HL-60 (cell line): ENCODE measurements at regions not wholly inside any gene's neighbourhood (a gene's known extent, or its start where the extent isn't known, plus 50 kb on each side); places are given as distances from the start of the nearest gene placed in this dataset.

Experiments
- DNase-seq, 2 experiments: peaks; one replicate each; pipeline ENCODE4 v3.0.0-alpha.2; 2010 to 2020; ENCODE audit warnings: low read depth in 1 of 2, low spot score in 1 of 2
- H3K27ac ChIP-seq: fragments of 250-450 bp; sonication (Bioruptor Pico); replicated peaks from 2 replicates; pipeline ENCODE4 v1.5.1; 2020; ENCODE audit warnings: mild to moderate bottlenecking, moderate library complexity
- H3K27me3 ChIP-seq: fragments of 250-450 bp; sonication (Bioruptor Pico); 2 replicates; pipeline ENCODE4 v1.5.1; 2021; ENCODE audit warnings: mild to moderate bottlenecking, moderate library complexity; ENCODE audit not compliant: insufficient read depth, poor library complexity, severe bottlenecking
- H3K4me3 ChIP-seq: replicated peaks from 2 replicates; pipeline ENCODE4 v1.5.1; 2011; ENCODE audit warnings: mild to moderate bottlenecking, control low read depth, low read length; ENCODE audit not compliant: insufficient read depth
- GABPA ChIP-seq: IDR thresholded peaks from 2 replicates; pipeline ENCODE4 v1.6.1; 2012; ENCODE audit warnings: low read depth
- POLR2AphosphoS5 ChIP-seq: IDR thresholded peaks from 2 replicates; pipeline ENCODE4 v1.6.1; 2012; ENCODE audit warnings: low read depth
- SPI1 ChIP-seq: IDR thresholded peaks from 2 replicates; pipeline ENCODE4 v1.6.1; 2012; ENCODE audit warnings: low read depth, mild to moderate bottlenecking, borderline replicate concordance
- TF ChIP-seq, protein P1 (sequence below): IDR thresholded peaks from 2 replicates; pipeline ENCODE4 v1.6.1; 2012; ENCODE audit warnings: low read depth; ENCODE audit not compliant: insufficient replicate concordance
- TF ChIP-seq, protein P2 (sequence below): IDR thresholded peaks from one replicate; pipeline ENCODE4 v1.5.1; 2011; ENCODE audit warnings: low read length, control low read depth, inconsistent platforms; ENCODE audit not compliant: insufficient read depth

DNA sequence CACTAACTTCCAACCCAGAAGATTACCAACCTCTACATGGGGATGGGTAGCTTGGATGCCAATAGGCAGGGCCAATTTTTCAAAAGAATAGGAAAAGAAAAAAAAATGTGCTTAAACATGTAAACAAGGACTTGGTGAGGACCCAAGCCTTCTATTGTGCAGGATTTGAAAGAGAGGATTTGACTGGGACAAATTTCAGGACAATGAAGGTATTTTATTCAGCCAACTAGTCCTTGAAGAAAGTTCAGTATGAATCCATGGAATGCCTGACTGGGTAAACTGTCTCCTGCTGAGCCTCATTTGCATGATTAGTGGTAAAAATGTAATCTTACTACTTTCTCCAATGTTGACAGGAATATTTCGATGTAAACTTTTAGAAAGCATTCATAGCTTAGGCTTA, 192.5 kb upstream of the RORB start:
- DNase-seq, result no peak
- H3K27me3 ChIP-seq, result no peaks in the 10 kb centered on the region
- H3K4me3 ChIP-seq, result no peak overlapping the region
- H3K27ac ChIP-seq, result no peak overlapping the region
- TF ChIP-seq, protein P1, sequence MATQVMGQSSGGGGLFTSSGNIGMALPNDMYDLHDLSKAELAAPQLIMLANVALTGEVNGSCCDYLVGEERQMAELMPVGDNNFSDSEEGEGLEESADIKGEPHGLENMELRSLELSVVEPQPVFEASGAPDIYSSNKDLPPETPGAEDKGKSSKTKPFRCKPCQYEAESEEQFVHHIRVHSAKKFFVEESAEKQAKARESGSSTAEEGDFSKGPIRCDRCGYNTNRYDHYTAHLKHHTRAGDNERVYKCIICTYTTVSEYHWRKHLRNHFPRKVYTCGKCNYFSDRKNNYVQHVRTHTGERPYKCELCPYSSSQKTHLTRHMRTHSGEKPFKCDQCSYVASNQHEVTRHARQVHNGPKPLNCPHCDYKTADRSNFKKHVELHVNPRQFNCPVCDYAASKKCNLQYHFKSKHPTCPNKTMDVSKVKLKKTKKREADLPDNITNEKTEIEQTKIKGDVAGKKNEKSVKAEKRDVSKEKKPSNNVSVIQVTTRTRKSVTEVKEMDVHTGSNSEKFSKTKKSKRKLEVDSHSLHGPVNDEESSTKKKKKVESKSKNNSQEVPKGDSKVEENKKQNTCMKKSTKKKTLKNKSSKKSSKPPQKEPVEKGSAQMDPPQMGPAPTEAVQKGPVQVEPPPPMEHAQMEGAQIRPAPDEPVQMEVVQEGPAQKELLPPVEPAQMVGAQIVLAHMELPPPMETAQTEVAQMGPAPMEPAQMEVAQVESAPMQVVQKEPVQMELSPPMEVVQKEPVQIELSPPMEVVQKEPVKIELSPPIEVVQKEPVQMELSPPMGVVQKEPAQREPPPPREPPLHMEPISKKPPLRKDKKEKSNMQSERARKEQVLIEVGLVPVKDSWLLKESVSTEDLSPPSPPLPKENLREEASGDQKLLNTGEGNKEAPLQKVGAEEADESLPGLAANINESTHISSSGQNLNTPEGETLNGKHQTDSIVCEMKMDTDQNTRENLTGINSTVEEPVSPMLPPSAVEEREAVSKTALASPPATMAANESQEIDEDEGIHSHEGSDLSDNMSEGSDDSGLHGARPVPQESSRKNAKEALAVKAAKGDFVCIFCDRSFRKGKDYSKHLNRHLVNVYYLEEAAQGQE, result no peak
- TF ChIP-seq GABPA (no peak), SPI1 (no peak), POLR2AphosphoS5 (no peak)
- TF ChIP-seq, protein P2, sequence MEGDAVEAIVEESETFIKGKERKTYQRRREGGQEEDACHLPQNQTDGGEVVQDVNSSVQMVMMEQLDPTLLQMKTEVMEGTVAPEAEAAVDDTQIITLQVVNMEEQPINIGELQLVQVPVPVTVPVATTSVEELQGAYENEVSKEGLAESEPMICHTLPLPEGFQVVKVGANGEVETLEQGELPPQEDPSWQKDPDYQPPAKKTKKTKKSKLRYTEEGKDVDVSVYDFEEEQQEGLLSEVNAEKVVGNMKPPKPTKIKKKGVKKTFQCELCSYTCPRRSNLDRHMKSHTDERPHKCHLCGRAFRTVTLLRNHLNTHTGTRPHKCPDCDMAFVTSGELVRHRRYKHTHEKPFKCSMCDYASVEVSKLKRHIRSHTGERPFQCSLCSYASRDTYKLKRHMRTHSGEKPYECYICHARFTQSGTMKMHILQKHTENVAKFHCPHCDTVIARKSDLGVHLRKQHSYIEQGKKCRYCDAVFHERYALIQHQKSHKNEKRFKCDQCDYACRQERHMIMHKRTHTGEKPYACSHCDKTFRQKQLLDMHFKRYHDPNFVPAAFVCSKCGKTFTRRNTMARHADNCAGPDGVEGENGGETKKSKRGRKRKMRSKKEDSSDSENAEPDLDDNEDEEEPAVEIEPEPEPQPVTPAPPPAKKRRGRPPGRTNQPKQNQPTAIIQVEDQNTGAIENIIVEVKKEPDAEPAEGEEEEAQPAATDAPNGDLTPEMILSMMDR, result no peak

DNA sequence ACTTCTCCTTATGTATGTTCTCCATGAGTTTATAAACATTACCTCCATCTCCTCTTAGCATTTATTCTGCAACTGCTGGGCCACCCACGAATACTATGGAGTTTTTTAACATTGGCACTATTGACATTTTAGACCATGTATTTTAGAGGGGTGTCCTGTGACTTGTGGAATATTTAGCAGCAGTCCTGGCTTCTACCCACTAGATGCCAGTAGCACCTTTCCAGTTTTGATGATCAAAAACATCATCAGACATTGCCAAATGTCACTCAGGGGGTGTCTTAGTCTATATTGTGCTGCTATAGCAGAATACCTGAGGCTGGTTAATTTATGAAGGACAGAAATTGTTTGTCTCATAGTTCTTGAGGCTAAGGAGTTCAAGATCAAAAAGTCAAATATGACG, 187.5 kb upstream of the RORB start:
- TF ChIP-seq GABPA, result no peak
- TF ChIP-seq, protein P2, result no peak
- TF ChIP-seq, protein P1, result no peak
- no peak for TF ChIP-seq SPI1
- TF ChIP-seq POLR2AphosphoS5, result no peak
- Histone ChIP-seq H3K4me3 (no peak overlapping the region), H3K27ac (no peak overlapping the region), H3K27me3 (no peaks in the 10 kb centered on the region)
- DNase-seq, result no peak

DNA sequence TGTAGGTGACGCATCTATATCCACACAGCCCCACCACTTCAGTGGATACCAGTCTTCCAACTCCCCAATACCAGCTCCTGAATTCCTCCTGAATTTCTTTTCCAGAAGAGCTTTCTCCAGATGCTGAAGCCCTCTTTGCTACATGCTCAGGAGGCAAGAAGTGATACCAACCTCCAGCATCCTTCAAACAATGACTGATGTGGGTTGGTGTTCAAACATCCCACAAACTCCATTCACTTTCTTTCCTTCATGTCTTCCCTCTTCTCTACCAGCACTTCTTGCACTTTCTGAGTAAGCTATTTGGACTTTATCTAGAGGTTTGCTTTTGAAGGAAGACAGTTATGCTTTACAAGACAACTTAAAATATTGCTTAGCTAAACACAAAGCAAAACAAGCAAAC, 179.9 kb upstream of the RORB start:
- no peak for DNase-seq
- H3K27ac ChIP-seq, result no peak overlapping the region
- H3K27me3 ChIP-seq, result no peaks in the 10 kb centered on the region
- no peak for TF ChIP-seq POLR2AphosphoS5
- no peak for TF ChIP-seq SPI1
- no peak overlapping the region for H3K4me3 ChIP-seq

DNA sequence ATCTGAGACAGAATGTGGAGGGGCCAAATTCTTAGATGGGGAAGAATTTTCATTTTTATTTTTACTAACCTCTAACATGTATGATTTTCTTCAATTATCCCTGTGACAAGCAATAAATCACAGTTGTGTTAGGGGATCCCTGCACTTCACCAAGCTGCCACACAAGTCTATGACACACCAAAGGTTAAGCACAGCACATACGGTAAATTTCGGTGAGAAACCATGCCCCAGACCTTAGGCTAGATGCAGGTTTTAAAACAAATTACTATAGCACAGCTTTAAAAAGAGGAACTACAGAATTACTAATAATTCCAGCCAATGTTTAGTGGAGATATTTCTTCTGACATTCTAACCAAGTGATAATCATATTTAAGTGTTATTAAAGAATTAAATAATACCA, 175.7 kb upstream of the RORB start:
- no peak overlapping the region for H3K27ac ChIP-seq
- TF ChIP-seq GABPA, result no peak
- TF ChIP-seq, protein P1, result no peak
- TF ChIP-seq, protein P2, result no peak
- no peak for TF ChIP-seq POLR2AphosphoS5
- no peak for TF ChIP-seq SPI1
- H3K27me3 ChIP-seq, result no peaks in the 10 kb centered on the region
- DNase-seq, result no peak
- H3K4me3 ChIP-seq, result no peak overlapping the region
